Bronchial epithelial cell (primary cell): ENCODE measurements at regions not wholly inside any gene's neighbourhood (a gene's known extent, or its start where the extent isn't known, plus 50 kb on each side); places are given as distances from the start of the nearest gene placed in this dataset.

Source experiments
- DNase-seq: peaks from one replicate; pipeline ENCODE4 v3.0.0-alpha.2; 2010; ENCODE audit warnings: low read depth
- FAIRE-seq: peaks from 2 replicates; lab custom pipeline; 2011; peaks lifted over from hg19 to GRCh38; lab: Jason Lieb, UNC
- H3K27me3 ChIP-seq: 2 replicates; pipeline ENCODE4 v1.5.1; 2011; ENCODE audit warnings: low read length; ENCODE audit not compliant: control insufficient read depth, insufficient read depth
- H3K36me3 ChIP-seq: 2 replicates; pipeline ENCODE4 v1.5.1; 2011; ENCODE audit warnings: low read length; ENCODE audit not compliant: control insufficient read depth, insufficient read depth
- H3K4me3 ChIP-seq: 2 replicates; pipeline ENCODE4 v1.5.1; 2011; ENCODE audit warnings: mild to moderate bottlenecking, low read depth, low read length, control low read depth
- CTCF ChIP-seq: IDR thresholded peaks from 2 replicates; pipeline ENCODE4 v1.5.1; 2011; ENCODE audit warnings: mild to moderate bottlenecking, moderate library complexity, low read length, control low read depth, inconsistent platforms; ENCODE audit not compliant: insufficient read depth, severe bottlenecking

- no peak overlapping the region for H3K4me3 ChIP-seq
- H3K36me3 ChIP-seq: no peaks in the 10 kb centered on the region
- no peaks in the 10 kb centered on the region for H3K27me3 ChIP-seq
- no peak for TF ChIP-seq CTCF
- DNase-seq (peak; percentile 65), FAIRE-seq (no peak)
Measured at GRCh38 chr10:108187408-108188012, 1023.0 kb upstream of the SORCS1 start.

- no peak for DNase-seq
- no peaks in the 10 kb centered on the region for H3K36me3 ChIP-seq
- no peaks in the 10 kb centered on the region for H3K27me3 ChIP-seq
- FAIRE-seq: no peak
- H3K4me3 ChIP-seq: no peak overlapping the region
- TF ChIP-seq CTCF: no peak
Measured at GRCh38 chr10:108184114-108184513, 1019.6 kb upstream of the SORCS1 start.

GRCh38 chr10:108180878-108181277 lies 1016.4 kb upstream of the SORCS1 start:
- no peak for TF ChIP-seq CTCF
- Histone ChIP-seq H3K4me3 (no peak overlapping the region), H3K27me3 (no peaks in the 10 kb centered on the region), H3K36me3 (no peaks in the 10 kb centered on the region)
- FAIRE-seq (no peak), DNase-seq (peak; percentile 34)

GRCh38 chr10:108169846-108170245 lies 1005.3 kb upstream of the SORCS1 start:
- Histone ChIP-seq H3K36me3 (no peaks in the 10 kb centered on the region), H3K27me3 (no peaks in the 10 kb centered on the region), H3K4me3 (no peak overlapping the region)
- no peak for TF ChIP-seq CTCF
- DNase-seq: no peak
- no peak for FAIRE-seq

DNA sequence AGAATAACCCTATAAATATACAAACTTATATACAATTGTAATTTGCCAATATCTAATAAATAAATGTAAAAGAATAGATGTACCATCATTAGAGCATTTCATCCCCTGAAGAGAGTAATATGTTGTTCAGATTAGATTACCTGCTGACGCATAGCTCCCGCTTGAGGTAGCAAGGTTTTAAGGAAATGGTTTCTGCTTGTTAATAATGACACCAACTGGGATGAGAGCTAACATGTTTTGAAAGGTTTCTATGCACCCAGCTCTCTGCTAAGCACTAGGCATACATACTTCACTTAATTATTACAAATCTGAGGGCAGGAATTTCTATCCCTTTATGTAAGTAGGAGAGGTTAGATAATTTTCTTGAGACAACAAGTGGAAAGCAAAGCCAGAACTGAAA lies 1003.3 kb upstream of the SORCS1 start:
- no peak for TF ChIP-seq CTCF
- Histone ChIP-seq H3K4me3 (no peak overlapping the region), H3K36me3 (no peaks in the 10 kb centered on the region), H3K27me3 (no peaks in the 10 kb centered on the region)
- peak; percentile 95 for DNase-seq
- no peak for FAIRE-seq

- no peaks in the 10 kb centered on the region for H3K27me3 ChIP-seq
- DNase-seq (peak; percentile 94), FAIRE-seq (no peak)
- no peak overlapping the region for H3K4me3 ChIP-seq
- no peak for TF ChIP-seq CTCF
- H3K36me3 ChIP-seq: no peaks in the 10 kb centered on the region
Measured at GRCh38 chr10:108166401-108166800, 1001.9 kb upstream of the SORCS1 start.
